Fibroblast of lung (primary cell): ENCODE measurements at regions not wholly inside any gene's neighbourhood (a gene's known extent, or its start where the extent isn't known, plus 50 kb on each side); places are given as distances from the start of the nearest gene placed in this dataset.

ENCODE experiments used
- DNase-seq, 2 donors: peaks; one replicate each; pipeline versions ENCODE4 v3.0.0 to v3.0.0-alpha.2; 2010; ENCODE audit warnings: low read depth in 2 of 2
- H2AFZ ChIP-seq: 2 replicates; pipeline ENCODE4 v1.5.1; 2012; ENCODE audit warnings: low read length, control low read depth, inconsistent platforms
- H3K27ac ChIP-seq: 2 replicates; pipeline ENCODE4 v1.5.1; 2011; ENCODE audit warnings: low read length, control low read depth; ENCODE audit not compliant: insufficient read depth
- H3K27me3 ChIP-seq: 2 replicates; pipeline ENCODE4 v1.5.1; 2011; ENCODE audit warnings: mild to moderate bottlenecking, low read length; ENCODE audit not compliant: control insufficient read depth, insufficient read depth
- H3K36me3 ChIP-seq: 2 replicates; pipeline ENCODE4 v1.5.1; 2011; ENCODE audit warnings: low read length; ENCODE audit not compliant: control insufficient read depth, insufficient read depth
- H3K4me1 ChIP-seq: 2 replicates; pipeline ENCODE4 v1.5.1; 2011; ENCODE audit warnings: low read length; ENCODE audit not compliant: control insufficient read depth, insufficient read depth; ENCODE audit errors: extremely low read depth
- H3K4me2 ChIP-seq: 2 replicates; pipeline ENCODE4 v1.5.1; 2011; ENCODE audit warnings: low read length, control low read depth; ENCODE audit not compliant: insufficient read depth; ENCODE audit errors: extremely low read depth
- H3K4me3 ChIP-seq, 4 experiments: fragments of 200-600 bp in 1 of 4; sonication (generic) in 1 of 4; replicated peaks in 1 of 4; 2 replicates each; pipeline ENCODE4 v1.5.1; 2011 to 2016; ENCODE audit warnings: low read length in 4 of 4, low read depth in 3 of 4, mild to moderate bottlenecking in 3 of 4, control low read depth in 2 of 4, inconsistent platforms in 1 of 4, mixed read lengths in 1 of 4; ENCODE audit not compliant: insufficient read depth in 1 of 4; ENCODE audit errors: control extremely low read depth in 1 of 4
- H3K79me2 ChIP-seq: 2 replicates; pipeline ENCODE4 v1.5.1; 2012; ENCODE audit warnings: mild to moderate bottlenecking, low read length, inconsistent platforms; ENCODE audit not compliant: control insufficient read depth, insufficient read depth
- H3K9ac ChIP-seq: 2 replicates; pipeline ENCODE4 v1.5.1; 2011; ENCODE audit warnings: mild to moderate bottlenecking, low read length, control low read depth; ENCODE audit not compliant: insufficient read depth
- H3K9me3 ChIP-seq: 2 replicates; pipeline ENCODE4 v1.5.1; 2012; ENCODE audit warnings: low read depth, low read length; ENCODE audit not compliant: control insufficient read depth, insufficient read depth
- H4K20me1 ChIP-seq: 2 replicates; pipeline ENCODE4 v1.5.1; 2011; ENCODE audit warnings: low read length; ENCODE audit not compliant: control insufficient read depth, insufficient read depth; ENCODE audit errors: extremely low read depth
- EZH2 ChIP-seq: IDR thresholded peaks from 2 replicates; pipeline ENCODE4 v1.5.1; 2012; ENCODE audit warnings: low read length, control low read depth, mild to moderate bottlenecking; ENCODE audit errors: missing control alignments
- TF ChIP-seq, protein P1 (sequence below), 2 donors: IDR thresholded peaks in 1 of 2; conservative IDR thresholded peaks in 1 of 2; 1 replicate in 1 of 2; 2 replicates in 1 of 2; pipeline ENCODE4 v1.5.1; 2011 to 2012; ENCODE audit warnings: low read length in 2 of 2, control low read depth in 1 of 2, inconsistent platforms in 1 of 2, low read depth in 1 of 2, mild to moderate bottlenecking in 1 of 2

DNA sequence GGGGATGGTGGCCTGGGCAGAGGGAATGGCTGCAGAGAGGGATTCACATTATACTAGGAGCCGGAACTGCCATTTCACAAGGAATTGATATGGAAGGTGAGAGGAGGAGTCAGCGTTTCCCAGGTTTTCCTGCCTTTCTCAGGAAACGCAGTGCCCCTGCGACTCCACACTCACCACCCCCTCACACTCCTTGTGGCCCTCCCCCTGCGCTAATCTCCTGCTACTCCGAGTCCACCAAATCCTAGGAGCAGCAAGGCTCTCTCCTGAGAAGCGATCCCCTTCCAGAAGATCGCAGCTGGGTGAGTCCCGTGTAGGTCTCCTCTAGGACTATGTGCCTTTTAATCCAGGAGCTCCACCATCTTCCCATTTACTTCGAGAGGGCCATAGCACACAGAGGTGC is 140.6 kb downstream of the VAPA start:
- H3K9me3 ChIP-seq = no peaks in the 10 kb centered on the region
- no peak overlapping the region for H3K4me2 ChIP-seq
- no peak overlapping the region for H3K27ac ChIP-seq
- no peaks in the 10 kb centered on the region for H3K79me2 ChIP-seq
- no peak overlapping the region for H3K4me3 ChIP-seq
- H3K36me3 ChIP-seq = no peaks in the 10 kb centered on the region
- TF ChIP-seq, protein P1, sequence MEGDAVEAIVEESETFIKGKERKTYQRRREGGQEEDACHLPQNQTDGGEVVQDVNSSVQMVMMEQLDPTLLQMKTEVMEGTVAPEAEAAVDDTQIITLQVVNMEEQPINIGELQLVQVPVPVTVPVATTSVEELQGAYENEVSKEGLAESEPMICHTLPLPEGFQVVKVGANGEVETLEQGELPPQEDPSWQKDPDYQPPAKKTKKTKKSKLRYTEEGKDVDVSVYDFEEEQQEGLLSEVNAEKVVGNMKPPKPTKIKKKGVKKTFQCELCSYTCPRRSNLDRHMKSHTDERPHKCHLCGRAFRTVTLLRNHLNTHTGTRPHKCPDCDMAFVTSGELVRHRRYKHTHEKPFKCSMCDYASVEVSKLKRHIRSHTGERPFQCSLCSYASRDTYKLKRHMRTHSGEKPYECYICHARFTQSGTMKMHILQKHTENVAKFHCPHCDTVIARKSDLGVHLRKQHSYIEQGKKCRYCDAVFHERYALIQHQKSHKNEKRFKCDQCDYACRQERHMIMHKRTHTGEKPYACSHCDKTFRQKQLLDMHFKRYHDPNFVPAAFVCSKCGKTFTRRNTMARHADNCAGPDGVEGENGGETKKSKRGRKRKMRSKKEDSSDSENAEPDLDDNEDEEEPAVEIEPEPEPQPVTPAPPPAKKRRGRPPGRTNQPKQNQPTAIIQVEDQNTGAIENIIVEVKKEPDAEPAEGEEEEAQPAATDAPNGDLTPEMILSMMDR (conservative IDR thresholded peaks at IDR 0.05 in 1 of 2, IDR thresholded peaks at IDR 0.05 in 1 of 2; ENCODE audit: low read depth in 1 of 2, low read length in 2 of 2) = no peak
- TF ChIP-seq EZH2 = no peak
- DNase-seq = no peak
- peaks cover 18% of the 10 kb centered on the region for H3K4me1 ChIP-seq
- no peak overlapping the region for H2AFZ ChIP-seq
- no peaks in the 10 kb centered on the region for H3K27me3 ChIP-seq
- H4K20me1 ChIP-seq = no peaks in the 10 kb centered on the region
- no peak overlapping the region for H3K9ac ChIP-seq

DNA sequence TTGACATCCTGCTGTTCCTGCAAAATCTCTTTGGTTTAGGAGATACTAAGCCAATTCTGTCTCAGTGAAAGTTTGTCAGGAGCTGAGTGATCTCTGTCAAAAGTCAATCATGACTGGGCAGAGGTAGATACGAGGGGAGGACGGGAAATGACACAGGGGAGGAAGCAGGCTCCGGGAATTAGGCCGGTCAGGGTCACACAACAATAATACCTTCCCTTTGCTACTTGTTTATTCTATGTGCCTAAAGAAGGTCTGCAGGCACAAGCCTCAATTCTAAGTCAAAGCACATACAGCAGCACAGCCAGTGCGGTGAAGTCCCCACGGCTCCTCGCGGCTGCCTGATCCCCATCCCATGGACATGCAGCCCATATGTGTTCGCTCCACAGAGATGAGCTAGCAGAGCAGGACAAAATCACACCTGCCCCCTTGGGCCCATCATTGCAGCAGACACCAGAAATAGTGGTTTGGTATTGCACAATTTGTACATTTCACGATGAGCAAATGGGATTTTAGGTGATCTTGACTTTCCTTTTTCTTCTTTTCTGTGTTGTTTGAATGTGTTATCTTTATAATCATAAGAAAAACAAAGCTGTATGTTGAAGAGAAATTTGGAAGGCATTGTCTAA is 141.4 kb downstream of the VAPA start:
- Histone ChIP-seq H3K79me2 (no peaks in the 10 kb centered on the region), H3K27me3 (no peaks in the 10 kb centered on the region), H3K4me3 (no peak overlapping the region), H2AFZ (no peak overlapping the region), H3K9me3 (no peaks in the 10 kb centered on the region), H3K4me1 (peaks cover 15% of the 10 kb centered on the region), H3K27ac (no peak overlapping the region), H3K36me3 (no peaks in the 10 kb centered on the region), H3K9ac (no peak overlapping the region), H4K20me1 (no peaks in the 10 kb centered on the region), H3K4me2 (no peak overlapping the region)
- DNase-seq = no peak
- TF ChIP-seq, protein P1 (conservative IDR thresholded peaks at IDR 0.05 in 1 of 2, IDR thresholded peaks at IDR 0.05 in 1 of 2; ENCODE audit: low read depth in 1 of 2, low read length in 2 of 2) = no peak
- TF ChIP-seq EZH2 = no peak

DNA sequence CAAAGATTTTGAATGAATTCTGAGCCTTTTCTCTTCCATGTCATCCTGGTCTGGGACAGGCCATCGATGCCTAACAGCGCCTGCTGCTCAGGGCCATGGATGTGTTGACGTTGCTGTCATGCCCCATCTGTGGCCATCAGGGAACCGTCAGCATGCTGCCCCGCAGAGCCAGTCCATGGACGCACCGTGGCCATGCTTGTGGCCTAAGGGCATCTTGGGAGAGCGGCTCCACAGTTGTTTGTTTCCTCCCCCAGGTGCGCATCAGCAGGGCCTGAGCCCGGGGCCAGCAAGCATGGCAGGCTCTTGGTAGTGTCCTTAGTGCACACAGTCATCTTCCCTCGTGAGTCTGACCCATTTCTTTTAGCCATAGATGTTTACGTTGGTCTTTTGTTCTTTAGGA is 142.7 kb downstream of the VAPA start:
- Histone ChIP-seq H3K9me3 (no peaks in the 10 kb centered on the region), H3K4me2 (no peak overlapping the region), H3K9ac (no peak overlapping the region), H2AFZ (no peak overlapping the region), H3K79me2 (no peaks in the 10 kb centered on the region), H3K4me1 (peaks cover 15% of the 10 kb centered on the region), H3K36me3 (no peaks in the 10 kb centered on the region), H3K27me3 (no peaks in the 10 kb centered on the region), H3K27ac (no peak overlapping the region), H4K20me1 (no peaks in the 10 kb centered on the region), H3K4me3 (no peak overlapping the region)
- no peak for DNase-seq
- TF ChIP-seq EZH2 = no peak
- TF ChIP-seq, protein P1 (conservative IDR thresholded peaks at IDR 0.05 in 1 of 2, IDR thresholded peaks at IDR 0.05 in 1 of 2; ENCODE audit: low read depth in 1 of 2, low read length in 2 of 2) = no peak
